Keratinocyte (primary cell): ENCODE measurements at regions not wholly inside any gene's neighbourhood (a gene's known extent, or its start where the extent isn't known, plus 50 kb on each side); places are given as distances from the start of the nearest gene placed in this dataset.

Experiments
- DNase-seq: peaks from one replicate; pipeline ENCODE4 v3.0.0-alpha.2; 2011; ENCODE audit warnings: low read depth, missing footprints, low spot score
- FAIRE-seq: peaks from 2 replicates; lab custom pipeline; 2011; peaks lifted over from hg19 to GRCh38; lab: Jason Lieb, UNC
- H2AFZ ChIP-seq: 2 replicates; pipeline ENCODE4 v1.6.0; 2012; ENCODE audit warnings: low read length, control low read depth, inconsistent platforms; ENCODE audit not compliant: control insufficient read depth
- H3K27ac ChIP-seq: 2 replicates; pipeline ENCODE4 v1.5.1; 2011; ENCODE audit warnings: low read length; ENCODE audit not compliant: control insufficient read depth, insufficient read depth
- H3K27me3 ChIP-seq: 3 replicates; pipeline ENCODE4 v1.6.0; 2011; ENCODE audit warnings: low read length; ENCODE audit not compliant: control insufficient read depth, insufficient read depth; ENCODE audit errors: extremely low read depth
- H3K36me3 ChIP-seq, 2 experiments: 2 replicates in 1 of 2; 3 replicates in 1 of 2; pipeline ENCODE4 v1.5.1; 2011; ENCODE audit warnings: low read length in 2 of 2, mild to moderate bottlenecking in 1 of 2; ENCODE audit not compliant: control insufficient read depth in 2 of 2, insufficient read depth in 2 of 2; ENCODE audit errors: extremely low read depth in 1 of 2
- H3K4me1 ChIP-seq: 3 replicates; pipeline ENCODE4 v1.5.1; 2011; ENCODE audit warnings: low read length; ENCODE audit not compliant: control insufficient read depth, insufficient read depth; ENCODE audit errors: extremely low read depth
- H3K4me2 ChIP-seq: 3 replicates; pipeline ENCODE4 v1.6.0; 2011; ENCODE audit warnings: low read depth, low read length; ENCODE audit not compliant: control insufficient read depth, insufficient read depth; ENCODE audit errors: extremely low read depth
- H3K4me3 ChIP-seq, 3 experiments: fragments of 200-600 bp in 1 of 3; sonication (generic) in 1 of 3; 2 replicates in 2 of 3; 3 replicates in 1 of 3; pipeline ENCODE4 v1.5.1; 2011 to 2016; ENCODE audit warnings: low read length in 3 of 3, mild to moderate bottlenecking in 3 of 3, control low read depth in 2 of 3, inconsistent platforms in 1 of 3, low read depth in 1 of 3, mixed read lengths in 1 of 3, mixed run types in 1 of 3, moderate library complexity in 1 of 3; ENCODE audit not compliant: control insufficient read depth in 2 of 3, insufficient read depth in 2 of 3; ENCODE audit errors: extremely low read depth in 1 of 3
- H3K79me2 ChIP-seq: 2 replicates; pipeline ENCODE4 v1.6.0; 2012; ENCODE audit warnings: low read length; ENCODE audit not compliant: control insufficient read depth, insufficient read depth
- H3K9ac ChIP-seq: 3 replicates; pipeline ENCODE4 v1.6.0; 2011; ENCODE audit warnings: low read length; ENCODE audit not compliant: control insufficient read depth, insufficient read depth; ENCODE audit errors: extremely low read depth
- H3K9me1 ChIP-seq: 3 replicates; pipeline ENCODE4 v1.6.0; 2011; ENCODE audit warnings: low read length; ENCODE audit not compliant: control insufficient read depth, insufficient read depth; ENCODE audit errors: extremely low read depth
- H3K9me3 ChIP-seq: 2 replicates; pipeline ENCODE4 v1.5.1; 2012; ENCODE audit warnings: low read depth, low read length; ENCODE audit not compliant: control insufficient read depth
- H4K20me1 ChIP-seq: 3 replicates; pipeline ENCODE4 v1.6.0; 2011; ENCODE audit warnings: low read length; ENCODE audit not compliant: control insufficient read depth, insufficient read depth; ENCODE audit errors: extremely low read depth
- EZH2 ChIP-seq: IDR thresholded peaks from one replicate; pipeline ENCODE4 v1.6.1; 2012; ENCODE audit warnings: inconsistent platforms, mild to moderate bottlenecking, low read length, moderate library complexity
- dilution Hi-C: fragments of 300-500 bp; cut with MboI; formaldehyde crosslinking; loops from one replicate; pipeline ENCODE4 v1.7.0; 2020; ENCODE audit warnings: low sequenced_read_pairs; ENCODE audit not compliant: extremely low pct_ligation_motif_present
- TF ChIP-seq, protein P1 (sequence below), 3 experiments: IDR thresholded peaks in 1 of 3; conservative IDR thresholded peaks in 1 of 3; optimal IDR thresholded peaks in 1 of 3; 2 replicates in 2 of 3; 3 replicates in 1 of 3; pipeline versions ENCODE3 to v1.5.1; 2011; ENCODE audit warnings: low read length in 3 of 3, mild to moderate bottlenecking in 3 of 3, moderate library complexity in 2 of 3, control low read depth in 1 of 3, inconsistent platforms in 1 of 3; ENCODE audit not compliant: insufficient read depth in 2 of 3; ENCODE audit errors: extremely low read depth in 1 of 3

DNA sequence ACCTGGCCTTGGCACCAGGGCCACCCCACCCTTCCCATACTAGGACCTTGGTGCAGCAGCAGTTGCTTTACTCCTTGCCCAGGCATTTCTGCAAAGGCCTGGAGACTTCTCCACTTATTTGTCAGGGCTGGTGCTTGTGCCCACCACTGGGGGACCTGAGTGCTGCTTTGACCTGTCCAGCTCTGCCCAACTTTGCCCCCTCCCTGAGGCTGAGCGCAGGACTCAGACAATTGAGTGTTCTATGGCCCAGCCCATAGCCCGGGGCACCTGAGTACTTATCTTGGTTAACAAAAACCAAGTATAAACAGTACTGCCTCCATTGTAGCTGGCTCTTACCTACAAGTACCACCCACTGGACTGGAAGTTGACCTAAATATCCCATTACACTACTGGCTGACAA, 406.1 kb upstream of the CHD1 start:
- dilution Hi-C loops = no loop called here
- DNase-seq (no peak), FAIRE-seq (no peak)
- TF ChIP-seq EZH2 = no peak
- TF ChIP-seq, protein P1, sequence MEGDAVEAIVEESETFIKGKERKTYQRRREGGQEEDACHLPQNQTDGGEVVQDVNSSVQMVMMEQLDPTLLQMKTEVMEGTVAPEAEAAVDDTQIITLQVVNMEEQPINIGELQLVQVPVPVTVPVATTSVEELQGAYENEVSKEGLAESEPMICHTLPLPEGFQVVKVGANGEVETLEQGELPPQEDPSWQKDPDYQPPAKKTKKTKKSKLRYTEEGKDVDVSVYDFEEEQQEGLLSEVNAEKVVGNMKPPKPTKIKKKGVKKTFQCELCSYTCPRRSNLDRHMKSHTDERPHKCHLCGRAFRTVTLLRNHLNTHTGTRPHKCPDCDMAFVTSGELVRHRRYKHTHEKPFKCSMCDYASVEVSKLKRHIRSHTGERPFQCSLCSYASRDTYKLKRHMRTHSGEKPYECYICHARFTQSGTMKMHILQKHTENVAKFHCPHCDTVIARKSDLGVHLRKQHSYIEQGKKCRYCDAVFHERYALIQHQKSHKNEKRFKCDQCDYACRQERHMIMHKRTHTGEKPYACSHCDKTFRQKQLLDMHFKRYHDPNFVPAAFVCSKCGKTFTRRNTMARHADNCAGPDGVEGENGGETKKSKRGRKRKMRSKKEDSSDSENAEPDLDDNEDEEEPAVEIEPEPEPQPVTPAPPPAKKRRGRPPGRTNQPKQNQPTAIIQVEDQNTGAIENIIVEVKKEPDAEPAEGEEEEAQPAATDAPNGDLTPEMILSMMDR (optimal IDR thresholded peaks at IDR 0.05 in 1 of 3, IDR thresholded peaks at IDR 0.05 in 1 of 3, conservative IDR thresholded peaks at IDR 0.05 in 1 of 3; ENCODE audit: extremely low read depth in 1 of 3, insufficient read depth in 2 of 3, low read length in 3 of 3) = no peak
- no peaks in the 10 kb centered on the region for H3K36me3 ChIP-seq
- H4K20me1 ChIP-seq = no peaks in the 10 kb centered on the region
- no peak overlapping the region for H3K4me2 ChIP-seq
- H2AFZ ChIP-seq = no peak overlapping the region
- no peaks in the 10 kb centered on the region for H3K79me2 ChIP-seq
- no peak overlapping the region for H3K27ac ChIP-seq
- no peaks in the 10 kb centered on the region for H3K27me3 ChIP-seq
- H3K9me3 ChIP-seq = no peaks in the 10 kb centered on the region
- H3K9ac ChIP-seq = no peak overlapping the region
- no peak overlapping the region for H3K4me3 ChIP-seq
- no peaks in the 10 kb centered on the region for H3K9me1 ChIP-seq
- H3K4me1 ChIP-seq = no peaks in the 10 kb centered on the region

DNA sequence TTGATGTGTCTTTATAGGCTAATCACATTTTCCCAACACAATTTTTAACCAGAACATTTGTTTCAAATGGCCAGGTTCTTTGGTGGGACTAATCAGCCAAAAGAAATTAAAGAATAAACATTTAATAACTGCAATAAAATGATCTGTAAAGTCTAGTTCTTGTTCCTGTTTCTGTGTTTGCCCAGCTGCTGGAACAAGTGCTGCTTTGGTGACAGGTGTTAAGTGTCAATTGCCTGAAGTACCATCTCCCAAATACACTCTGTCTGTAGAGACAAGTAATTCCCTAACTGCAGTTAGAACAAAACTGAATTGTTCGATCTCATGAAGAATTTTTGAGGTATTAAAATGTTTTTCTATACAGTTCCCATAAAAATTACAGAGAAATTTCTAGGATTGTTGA, 402.3 kb upstream of the CHD1 start:
- TF ChIP-seq, protein P1 (optimal IDR thresholded peaks at IDR 0.05 in 1 of 3, IDR thresholded peaks at IDR 0.05 in 1 of 3, conservative IDR thresholded peaks at IDR 0.05 in 1 of 3; ENCODE audit: extremely low read depth in 1 of 3, insufficient read depth in 2 of 3, low read length in 3 of 3) = no peak
- no peak for TF ChIP-seq EZH2
- Histone ChIP-seq H3K4me1 (no peaks in the 10 kb centered on the region), H3K27ac (no peak overlapping the region), H3K9me3 (no peaks in the 10 kb centered on the region), H3K4me2 (no peak overlapping the region), H3K9me1 (no peaks in the 10 kb centered on the region), H4K20me1 (no peaks in the 10 kb centered on the region), H3K79me2 (no peaks in the 10 kb centered on the region), H3K36me3 (no peaks in the 10 kb centered on the region), H3K27me3 (no peaks in the 10 kb centered on the region), H3K9ac (no peak overlapping the region), H3K4me3 (no peak overlapping the region), H2AFZ (no peak overlapping the region)
- DNase-seq (no peak), FAIRE-seq (no peak)
- dilution Hi-C loops = no loop called here
